Stimulated activated CD8-positive, alpha-beta memory T cell treated with anti-CD3 and anti-CD28 coated beads, Interleukin-15, amount 100 ng/mL, for 24 hours (primary cell): ENCODE measurements at regions not wholly inside any gene's neighbourhood (a gene's known extent, or its start where the extent isn't known, plus 50 kb on each side); places are given as distances from the start of the nearest gene placed in this dataset.

ENCODE experiments used
- DNase-seq: peaks from one replicate; pipeline ENCODE4 v3.0.0-alpha.2; 2020; ENCODE audit warnings: low read depth

- DNase-seq: no peak
Observed at GRCh38 chr18:24561369-24561965, 101.0 kb downstream of the HRH4 start.

GRCh38 chr18:24567199-24567598 lies 106.8 kb downstream of the HRH4 start:
- no peak for DNase-seq

- DNase-seq: no peak
Observed at GRCh38 chr18:24570716-24571115, 110.3 kb downstream of the HRH4 start.

GRCh38 chr18:24582771-24583170 lies 122.3 kb downstream of the HRH4 start:
- DNase-seq: no peak

GRCh38 chr18:24584205-24584604 lies 123.8 kb downstream of the HRH4 start:
- DNase-seq: no peak

GRCh38 chr18:24584813-24585212 lies 124.4 kb downstream of the HRH4 start:
- no peak for DNase-seq

GRCh38 chr18:24585996-24586566 lies 125.6 kb downstream of the HRH4 start:
- DNase-seq: no peak

- DNase-seq: no peak
Observed at GRCh38 chr18:24586662-24587360, 126.4 kb downstream of the HRH4 start.

- no peak for DNase-seq
Observed at GRCh38 chr18:24588440-24588839, 128.0 kb downstream of the HRH4 start.

- no peak for DNase-seq
Observed at GRCh38 chr18:24590946-24591345, 130.5 kb downstream of the HRH4 start.

- DNase-seq: no peak
Observed at GRCh38 chr18:24593401-24593800, 133.0 kb downstream of the HRH4 start.

- no peak for DNase-seq
Observed at GRCh38 chr18:24593886-24594285, 133.4 kb downstream of the HRH4 start.

GRCh38 chr18:24595561-24596031 lies 135.2 kb downstream of the HRH4 start:
- DNase-seq: no peak

GRCh38 chr18:24600076-24600654 lies 139.7 kb downstream of the HRH4 start:
- DNase-seq: no peak

- no peak for DNase-seq
Observed at GRCh38 chr18:24601585-24601984, 141.1 kb downstream of the HRH4 start.

GRCh38 chr18:24602201-24602600 lies 141.8 kb downstream of the HRH4 start:
- DNase-seq: no peak

GRCh38 chr18:24603151-24603550 lies 142.7 kb downstream of the HRH4 start:
- no peak for DNase-seq

GRCh38 chr18:24605444-24605843 lies 145.0 kb downstream of the HRH4 start:
- DNase-seq: no peak

GRCh38 chr18:24609254-24609653 lies 148.8 kb downstream of the HRH4 start:
- no peak for DNase-seq

- DNase-seq: no peak
Observed at GRCh38 chr18:24611075-24611474, 150.6 kb downstream of the HRH4 start.

GRCh38 chr18:24613896-24614640 lies 153.6 kb downstream of the HRH4 start:
- no peak for DNase-seq

- DNase-seq: no peak
Observed at GRCh38 chr18:24616653-24617052, 156.2 kb downstream of the HRH4 start.
